AG09309 (cell line): ENCODE measurements at regions not wholly inside any gene's neighbourhood (a gene's known extent, or its start where the extent isn't known, plus 50 kb on each side); places are given as distances from the start of the nearest gene placed in this dataset.

Experiments used
- DNase-seq: peaks from one replicate; pipeline ENCODE4 v3.0.0-alpha.2; 2010; ENCODE audit warnings: low read depth
- H3K4me3 ChIP-seq: 2 replicates; pipeline ENCODE4 v1.5.1; 2011; ENCODE audit warnings: mild to moderate bottlenecking, low read depth, low read length, moderate library complexity; ENCODE audit not compliant: control insufficient read depth
- CTCF ChIP-seq: IDR thresholded peaks from 2 replicates; pipeline ENCODE4 v1.5.1; 2011; ENCODE audit warnings: mild to moderate bottlenecking, low read depth, low read length, inconsistent platforms; ENCODE audit not compliant: insufficient read depth, control insufficient read depth; ENCODE audit errors: missing control alignments

DNA sequence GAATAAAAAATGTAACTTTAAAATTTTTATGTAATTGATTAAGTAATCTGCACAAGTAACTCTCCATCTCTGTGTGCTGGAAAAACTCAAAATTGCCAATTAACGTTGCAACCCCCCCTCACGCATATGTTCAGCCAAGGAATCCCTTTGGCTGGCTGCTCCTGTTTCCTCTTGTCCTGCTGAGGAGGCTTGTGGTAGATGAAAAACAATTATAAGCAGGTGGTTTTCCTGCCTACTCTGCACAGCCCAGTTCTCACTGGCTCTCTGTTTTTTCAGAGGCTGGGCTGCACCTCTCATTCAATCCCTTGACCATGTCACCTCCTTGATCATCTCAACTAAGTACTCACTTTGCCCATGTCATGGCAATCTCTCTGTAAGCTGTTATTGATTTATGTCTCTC is 1068.4 kb downstream of the ARAP2 start:
- no peak overlapping the region for H3K4me3 ChIP-seq
- no peak for DNase-seq
- TF ChIP-seq CTCF: no peak

DNA sequence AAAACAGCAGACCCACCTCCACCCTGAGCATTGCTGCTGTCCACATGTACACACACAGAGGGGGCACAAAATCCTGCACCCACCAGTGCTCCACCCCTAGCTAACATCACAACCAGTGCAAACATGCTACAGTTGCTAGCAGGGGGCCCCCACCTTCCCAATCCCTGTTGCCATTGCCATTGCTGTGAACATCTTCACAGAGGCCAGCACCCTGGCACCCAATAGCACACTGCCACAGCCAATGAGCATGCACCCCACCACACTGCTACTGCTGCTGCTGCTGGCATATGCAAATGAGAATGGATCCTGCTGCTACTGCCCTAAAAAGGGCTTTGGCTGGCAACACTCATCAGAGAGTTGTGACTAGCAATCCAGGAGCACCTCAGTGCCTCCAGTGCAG is 1061.9 kb downstream of the ARAP2 start:
- no peak for TF ChIP-seq CTCF
- DNase-seq: no peak
- no peak overlapping the region for H3K4me3 ChIP-seq

- H3K4me3 ChIP-seq: no peak overlapping the region
- no peak for TF ChIP-seq CTCF
- no peak for DNase-seq
These were observed 1054.2 kb downstream of the ARAP2 start for GRCh38 chr4:35189988-35190613.

- no peak for TF ChIP-seq CTCF
- no peak overlapping the region for H3K4me3 ChIP-seq
- no peak for DNase-seq
These were observed 1042.9 kb downstream of the ARAP2 start for GRCh38 chr4:35201403-35201802.

GRCh38 chr4:35216636-35217035 is 1027.7 kb downstream of the ARAP2 start:
- no peak overlapping the region for H3K4me3 ChIP-seq
- DNase-seq: no peak
- no peak for TF ChIP-seq CTCF

DNA sequence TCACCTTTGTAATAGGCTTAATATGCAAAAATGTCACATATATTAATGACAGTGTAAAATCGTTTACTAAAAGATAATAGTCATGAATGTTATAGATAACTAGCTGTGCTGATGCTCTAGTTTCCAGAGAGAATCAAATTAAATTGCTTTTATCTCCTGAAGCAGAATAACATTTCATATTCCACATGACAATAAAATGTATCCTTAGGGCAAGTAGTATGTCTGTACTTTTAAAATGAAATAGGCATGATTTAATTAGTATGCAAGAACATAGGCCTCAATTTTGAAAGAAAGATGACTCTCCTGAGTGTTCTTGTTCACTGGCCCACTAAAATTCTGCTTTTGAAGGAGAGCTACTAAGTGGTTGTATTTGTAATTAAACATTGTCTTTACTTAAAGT is 1027.0 kb downstream of the ARAP2 start:
- H3K4me3 ChIP-seq: no peak overlapping the region
- no peak for DNase-seq
- TF ChIP-seq CTCF: no peak

GRCh38 chr4:35228313-35228712 is 1016.0 kb downstream of the ARAP2 start:
- TF ChIP-seq CTCF: no peak
- no peak for DNase-seq

More at GRCh38 chr4:35228313-35228712, 1016.0 kb downstream of the ARAP2 start:
- no peak overlapping the region for H3K4me3 ChIP-seq
